ENCODE measurements at regions not wholly inside any gene's neighbourhood (a gene's known extent, or its start where the extent isn't known, plus 50 kb on each side); places are given as distances from the start of the nearest gene placed in this dataset.

DNA sequence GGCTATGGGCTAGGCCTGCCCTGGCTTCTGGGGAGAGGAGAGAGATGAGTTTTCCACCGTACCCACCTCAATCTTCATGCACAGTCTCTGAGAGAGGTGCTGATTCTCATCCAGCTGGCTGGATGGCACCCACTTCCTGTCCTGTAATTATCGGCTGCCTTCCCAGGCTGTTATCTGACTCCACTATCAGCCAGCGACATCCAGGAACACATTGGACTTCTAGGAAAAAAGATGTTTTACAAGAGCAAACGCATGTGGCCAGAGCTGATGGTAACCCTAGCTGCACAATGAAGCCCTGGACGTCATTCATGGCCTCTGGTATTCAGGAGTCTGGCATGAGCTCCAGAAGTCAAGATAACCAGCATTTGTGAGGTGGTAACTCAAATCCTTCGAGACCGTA, 137.4 kb downstream of the EHF start:
- Mint-ChIP-seq H3K27me3 (no peaks in the 10 kb centered on the region), H3K36me3 (peaks cover 24% of the 10 kb centered on the region), H3K27ac (no peak overlapping the region), H3K9me3 (no peaks in the 10 kb centered on the region), H3K4me1 (ENCODE audit: unreplicated experiment) (no peaks in the 10 kb centered on the region), H3K4me3 (no peak overlapping the region)
- no peak for DNase-seq (ENCODE audit: extremely low spot score, unreplicated experiment)
- TF ChIP-seq, protein P1, sequence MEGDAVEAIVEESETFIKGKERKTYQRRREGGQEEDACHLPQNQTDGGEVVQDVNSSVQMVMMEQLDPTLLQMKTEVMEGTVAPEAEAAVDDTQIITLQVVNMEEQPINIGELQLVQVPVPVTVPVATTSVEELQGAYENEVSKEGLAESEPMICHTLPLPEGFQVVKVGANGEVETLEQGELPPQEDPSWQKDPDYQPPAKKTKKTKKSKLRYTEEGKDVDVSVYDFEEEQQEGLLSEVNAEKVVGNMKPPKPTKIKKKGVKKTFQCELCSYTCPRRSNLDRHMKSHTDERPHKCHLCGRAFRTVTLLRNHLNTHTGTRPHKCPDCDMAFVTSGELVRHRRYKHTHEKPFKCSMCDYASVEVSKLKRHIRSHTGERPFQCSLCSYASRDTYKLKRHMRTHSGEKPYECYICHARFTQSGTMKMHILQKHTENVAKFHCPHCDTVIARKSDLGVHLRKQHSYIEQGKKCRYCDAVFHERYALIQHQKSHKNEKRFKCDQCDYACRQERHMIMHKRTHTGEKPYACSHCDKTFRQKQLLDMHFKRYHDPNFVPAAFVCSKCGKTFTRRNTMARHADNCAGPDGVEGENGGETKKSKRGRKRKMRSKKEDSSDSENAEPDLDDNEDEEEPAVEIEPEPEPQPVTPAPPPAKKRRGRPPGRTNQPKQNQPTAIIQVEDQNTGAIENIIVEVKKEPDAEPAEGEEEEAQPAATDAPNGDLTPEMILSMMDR (conservative IDR thresholded peaks at IDR 0.05) = no peak

DNA sequence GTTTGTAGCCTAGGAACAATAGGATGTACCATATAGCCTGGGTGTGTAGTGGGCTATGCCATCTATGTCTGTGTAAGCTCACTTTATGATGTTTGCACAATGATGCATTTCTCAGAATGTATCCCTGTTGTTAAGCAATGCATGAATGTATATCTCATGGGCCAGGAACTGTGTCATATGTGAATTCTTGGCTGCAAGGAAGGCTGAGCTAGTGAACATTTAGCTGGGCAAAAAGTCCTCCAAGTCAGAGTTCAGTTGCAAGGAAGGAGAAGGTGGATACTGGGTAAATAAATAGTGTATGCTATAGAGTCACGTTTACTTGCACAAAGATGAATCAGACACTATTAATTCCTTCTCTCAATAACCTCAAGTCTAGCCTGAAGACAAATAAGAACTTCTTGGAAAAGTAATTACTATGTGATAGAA, 136.1 kb downstream of the EHF start:
- H3K4me1 Mint-ChIP-seq (ENCODE audit: unreplicated experiment) = no peaks in the 10 kb centered on the region
- H3K36me3 Mint-ChIP-seq = peaks cover 24% of the 10 kb centered on the region

DNA sequence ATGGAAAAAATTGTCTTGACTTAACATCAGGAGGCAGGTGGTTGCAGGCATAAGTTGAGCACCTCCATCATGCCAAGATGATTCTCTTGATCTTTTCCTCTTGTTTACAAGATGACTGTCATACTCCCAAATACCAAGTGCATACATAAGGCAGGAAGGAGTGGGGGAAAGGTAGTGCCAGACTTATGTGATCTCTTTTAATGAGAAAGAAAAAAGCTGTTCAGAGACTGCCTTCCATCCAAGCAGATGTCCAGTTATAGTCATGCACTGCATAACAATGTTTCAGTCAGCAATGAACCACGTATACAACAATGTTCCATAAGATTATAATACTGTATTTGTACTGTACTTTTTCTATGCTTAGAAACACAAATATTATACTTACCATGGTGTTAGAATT, 135.7 kb downstream of the EHF start:
- Mint-ChIP-seq H3K4me1 (ENCODE audit: unreplicated experiment) (no peaks in the 10 kb centered on the region), H3K4me3 (no peak overlapping the region)

More for the DNA sequence above, 136.1 kb downstream of the EHF start:
- H3K27ac Mint-ChIP-seq = no peak overlapping the region
- no peak overlapping the region for H3K4me3 Mint-ChIP-seq
- H3K27me3 Mint-ChIP-seq = no peaks in the 10 kb centered on the region
- TF ChIP-seq, protein P1 (conservative IDR thresholded peaks at IDR 0.05) = no peak
- no peaks in the 10 kb centered on the region for H3K9me3 Mint-ChIP-seq
- no peak for DNase-seq (ENCODE audit: extremely low spot score, unreplicated experiment)

GRCh38 chr11:34755671-34756070, 134.8 kb downstream of the EHF start:
- Mint-ChIP-seq H3K27me3 (no peaks in the 10 kb centered on the region), H3K4me1 (ENCODE audit: unreplicated experiment) (no peaks in the 10 kb centered on the region), H3K36me3 (peaks cover 30% of the 10 kb centered on the region), H3K4me3 (no peak overlapping the region), H3K27ac (no peak overlapping the region), H3K9me3 (no peaks in the 10 kb centered on the region)
- TF ChIP-seq, protein P1 (conservative IDR thresholded peaks at IDR 0.05) = no peak
- no peak for DNase-seq (ENCODE audit: extremely low spot score, unreplicated experiment)

More for the DNA sequence above, 135.7 kb downstream of the EHF start:
- TF ChIP-seq, protein P1 (conservative IDR thresholded peaks at IDR 0.05) = no peak
- Mint-ChIP-seq H3K27ac (no peak overlapping the region), H3K9me3 (no peaks in the 10 kb centered on the region), H3K36me3 (peaks cover 26% of the 10 kb centered on the region), H3K27me3 (no peaks in the 10 kb centered on the region)
- no peak for DNase-seq (ENCODE audit: extremely low spot score, unreplicated experiment)

GRCh38 chr11:34754171-34754823, 133.4 kb downstream of the EHF start:
- TF ChIP-seq, protein P1 (conservative IDR thresholded peaks at IDR 0.05) = no peak
- no peaks in the 10 kb centered on the region for H3K9me3 Mint-ChIP-seq
- H3K27ac Mint-ChIP-seq = no peak overlapping the region
- no peaks in the 10 kb centered on the region for H3K27me3 Mint-ChIP-seq
- H3K4me1 Mint-ChIP-seq (ENCODE audit: unreplicated experiment) = no peaks in the 10 kb centered on the region
- DNase-seq (ENCODE audit: extremely low spot score, unreplicated experiment) = no peak
- no peak overlapping the region for H3K4me3 Mint-ChIP-seq
- H3K36me3 Mint-ChIP-seq = peaks cover 30% of the 10 kb centered on the region
